NT2/D1 (cell line): ENCODE measurements at regions not wholly inside any gene's neighbourhood (a gene's known extent, or its start where the extent isn't known, plus 50 kb on each side); places are given as distances from the start of the nearest gene placed in this dataset.
"Not testable (repeated sequence)": the region's sequence is repeated elsewhere in the genome, so short reads cannot be mapped to it uniquely, and the experiment has no call there.

Experiments used
- DNase-seq: peaks from one replicate; pipeline ENCODE4 v3.0.0-alpha.2; 2011; ENCODE audit warnings: low read depth, low spot score
- H3K27me3 ChIP-seq: 2 replicates; pipeline ENCODE4 v1.6.0; 2011; ENCODE audit warnings: mild to moderate bottlenecking; ENCODE audit not compliant: insufficient read length, insufficient read depth
- H3K36me3 ChIP-seq: 2 replicates; pipeline ENCODE4 v1.6.1; 2011; ENCODE audit warnings: mild to moderate bottlenecking, low read length, mixed read lengths; ENCODE audit not compliant: insufficient read depth, insufficient read length
- H3K4me1 ChIP-seq: 2 replicates; pipeline ENCODE4 v1.5.1; 2011; ENCODE audit not compliant: insufficient read depth, insufficient read length
- H3K4me3 ChIP-seq: 2 replicates; pipeline ENCODE4 v1.5.1; 2011; ENCODE audit warnings: low read depth; ENCODE audit not compliant: insufficient read length
- H3K9ac ChIP-seq: 2 replicates; pipeline ENCODE4 v1.6.0; 2011; ENCODE audit warnings: low read depth; ENCODE audit not compliant: insufficient read length
- H3K9me3 ChIP-seq: 2 replicates; pipeline ENCODE4 v1.5.1; 2011; ENCODE audit warnings: mild to moderate bottlenecking, low read length; ENCODE audit not compliant: insufficient read depth
- SUZ12 ChIP-seq: IDR thresholded peaks from 2 replicates; pipeline ENCODE4 v1.6.1; 2011; ENCODE audit not compliant: insufficient read length, insufficient read depth; ENCODE audit errors: extremely low read depth
- YY1 ChIP-seq: IDR thresholded peaks from 2 replicates; pipeline ENCODE4 v1.6.1; 2011; ENCODE audit not compliant: insufficient read length, insufficient read depth
- ZNF274 ChIP-seq: IDR thresholded peaks from 2 replicates; pipeline ENCODE4 v1.6.1; 2011; ENCODE audit warnings: mild to moderate bottlenecking, low read depth, low read length

- no peaks in the 10 kb centered on the region for H3K4me1 ChIP-seq
- no peak overlapping the region for H3K9ac ChIP-seq
- no peak overlapping the region for H3K4me3 ChIP-seq
- no peaks in the 10 kb centered on the region for H3K27me3 ChIP-seq
- no peaks in the 10 kb centered on the region for H3K9me3 ChIP-seq
- no peak for DNase-seq
- no peak for TF ChIP-seq YY1
- TF ChIP-seq SUZ12, result no peak
- no peak for TF ChIP-seq ZNF274
- H3K36me3 ChIP-seq, result no peaks in the 10 kb centered on the region
Measured at GRCh38 chr3:165920984-165921383, 83.8 kb upstream of the BCHE start.

GRCh38 chr3:165919284-165919683, 82.1 kb upstream of the BCHE start:
- Histone ChIP-seq H3K4me1 (no peaks in the 10 kb centered on the region), H3K36me3 (no peaks in the 10 kb centered on the region), H3K9ac (no peak overlapping the region), H3K27me3 (no peaks in the 10 kb centered on the region), H3K4me3 (no peak overlapping the region), H3K9me3 (no peaks in the 10 kb centered on the region)
- TF ChIP-seq SUZ12 (no peak), ZNF274 (no peak), YY1 (no peak)
- DNase-seq, result no peak

GRCh38 chr3:165918657-165918979, 81.4 kb upstream of the BCHE start:
- Histone ChIP-seq H3K4me1 (no peaks in the 10 kb centered on the region), H3K4me3 (no peak overlapping the region), H3K9me3 (no peaks in the 10 kb centered on the region), H3K27me3 (no peaks in the 10 kb centered on the region), H3K9ac (no peak overlapping the region), H3K36me3 (no peaks in the 10 kb centered on the region)
- TF ChIP-seq ZNF274, result no peak
- no peak for TF ChIP-seq SUZ12
- TF ChIP-seq YY1, result no peak
- DNase-seq, result no peak

DNA sequence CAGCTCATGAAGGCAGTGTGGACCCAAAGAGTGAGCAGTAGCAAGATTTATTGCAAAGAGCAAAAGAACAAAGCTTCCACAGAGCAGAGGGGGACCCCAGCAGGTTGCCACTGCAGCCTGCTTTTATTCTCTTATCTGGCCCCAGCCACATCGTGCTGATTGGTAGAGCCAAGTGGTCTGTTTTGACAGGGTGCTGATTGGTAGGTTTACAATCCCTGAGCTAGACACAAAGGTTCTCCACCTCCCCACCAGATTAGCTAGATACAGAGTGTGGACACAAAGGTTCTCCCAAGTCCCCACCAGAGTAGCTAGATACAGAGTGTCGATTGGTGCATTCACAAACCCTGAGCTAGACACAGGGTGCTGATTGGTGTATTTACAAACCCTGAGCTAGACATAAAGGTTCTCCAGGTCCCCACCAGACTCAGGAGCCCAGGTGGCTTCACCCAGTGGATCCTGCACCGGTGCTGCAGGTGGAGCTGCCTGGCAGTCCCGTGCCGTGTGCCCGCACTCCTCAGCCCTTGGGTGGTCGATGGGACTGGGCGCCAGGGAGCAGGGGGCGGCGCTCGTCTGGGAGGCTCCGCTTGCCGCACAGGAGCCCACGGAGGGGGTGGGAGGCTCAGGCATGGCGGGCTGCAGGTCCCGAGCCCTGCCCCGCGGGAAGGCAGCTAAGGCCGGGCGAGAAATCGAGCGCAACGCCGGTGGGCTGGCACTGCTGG, 80.9 kb upstream of the BCHE start:
- H3K36me3 ChIP-seq, H3K9ac ChIP-seq, H3K9me3 ChIP-seq, H3K4me3 ChIP-seq, H3K27me3 ChIP-seq, DNase-seq, H3K4me1 ChIP-seq: not testable (repeated sequence)

DNA sequence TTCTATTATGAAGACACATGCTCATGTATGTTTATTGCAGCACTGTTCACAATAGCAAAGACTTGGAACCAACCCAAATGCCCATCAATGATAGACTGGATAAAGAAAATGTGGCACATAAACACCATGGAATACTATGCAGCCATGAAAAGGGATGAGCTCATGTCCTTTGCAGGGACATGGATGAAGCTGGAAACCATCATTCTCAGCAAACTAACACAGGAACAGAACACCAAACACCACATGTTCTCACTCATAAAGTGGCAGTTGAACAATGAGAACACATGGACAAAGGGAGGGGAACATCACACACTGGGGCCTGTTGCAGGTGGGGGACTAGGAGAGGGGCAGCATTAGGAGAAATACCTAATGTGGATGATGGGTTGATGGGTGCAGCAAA, 77.9 kb upstream of the BCHE start:
- DNase-seq, H3K27me3 ChIP-seq, H3K4me3 ChIP-seq, H3K9ac ChIP-seq, H3K36me3 ChIP-seq, H3K4me1 ChIP-seq, H3K9me3 ChIP-seq: not testable (repeated sequence)

- H3K27me3 ChIP-seq, result no peaks in the 10 kb centered on the region
- H3K4me1 ChIP-seq, result no peaks in the 10 kb centered on the region
- TF ChIP-seq ZNF274, result no peak
- TF ChIP-seq SUZ12, result no peak
- TF ChIP-seq YY1, result no peak
- H3K36me3 ChIP-seq, result no peaks in the 10 kb centered on the region
- H3K4me3 ChIP-seq, result no peak overlapping the region
- H3K9me3 ChIP-seq, result no peaks in the 10 kb centered on the region
- DNase-seq, result no peak
- no peak overlapping the region for H3K9ac ChIP-seq
Measured at GRCh38 chr3:165903885-165904630, 66.8 kb upstream of the BCHE start.

DNA sequence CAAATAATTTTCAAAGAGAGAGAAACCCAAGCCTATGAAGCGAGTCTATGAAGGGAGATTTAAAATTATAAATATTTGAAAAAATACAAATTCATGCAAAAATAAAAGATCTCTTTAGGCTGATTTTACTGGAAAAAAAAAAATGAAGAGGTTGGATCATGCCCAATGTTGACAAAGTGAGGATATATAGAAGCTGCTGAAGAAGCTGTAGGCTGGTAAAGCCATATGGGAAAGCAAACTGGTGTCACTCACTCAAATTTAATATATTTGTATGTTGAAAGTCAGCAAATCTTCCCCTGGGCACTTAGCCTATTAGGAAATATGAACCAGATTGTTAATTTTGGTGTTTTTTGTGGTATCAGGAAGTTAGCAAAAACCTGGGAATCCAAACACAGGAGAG, 61.8 kb upstream of the BCHE start:
- DNase-seq, result no peak
- Histone ChIP-seq H3K9me3 (no peaks in the 10 kb centered on the region), H3K36me3 (no peaks in the 10 kb centered on the region), H3K27me3 (no peaks in the 10 kb centered on the region), H3K4me3 (no peak overlapping the region), H3K9ac (no peak overlapping the region), H3K4me1 (no peaks in the 10 kb centered on the region)
- no peak for TF ChIP-seq SUZ12
- TF ChIP-seq ZNF274, result no peak
- TF ChIP-seq YY1, result no peak

GRCh38 chr3:165897137-165897536, 59.9 kb upstream of the BCHE start:
- H3K4me3 ChIP-seq, result no peak overlapping the region
- no peaks in the 10 kb centered on the region for H3K9me3 ChIP-seq
- TF ChIP-seq YY1, result no peak
- TF ChIP-seq SUZ12, result no peak
- no peak for TF ChIP-seq ZNF274
- DNase-seq, result no peak
- H3K4me1 ChIP-seq, result no peaks in the 10 kb centered on the region
- no peaks in the 10 kb centered on the region for H3K27me3 ChIP-seq
- no peaks in the 10 kb centered on the region for H3K36me3 ChIP-seq
- H3K9ac ChIP-seq, result no peak overlapping the region
